Loucy (cell line): ENCODE measurements at regions not wholly inside any gene's neighbourhood (a gene's known extent, or its start where the extent isn't known, plus 50 kb on each side); places are given as distances from the start of the nearest gene placed in this dataset.

ENCODE experiments used
- H2AFZ ChIP-seq: fragments of 200-600 bp; sonication (generic); 2 replicates; pipeline ENCODE4 v1.6.0; 2016; ENCODE audit warnings: antibody characterized with exemption, mild to moderate bottlenecking, low read length, moderate library complexity
- H3F3A ChIP-seq: fragments of 200-600 bp; 2 replicates; pipeline ENCODE4 v1.6.0; 2016; ENCODE audit warnings: antibody characterized with exemption, low read depth, mild to moderate bottlenecking
- H3K27me3 ChIP-seq: fragments of 200-600 bp; sonication (generic); 2 replicates; pipeline ENCODE4 v1.6.1; 2014; ENCODE audit warnings: low read length, mild to moderate bottlenecking; ENCODE audit not compliant: insufficient read depth, poor library complexity, severe bottlenecking
- H3K36me3 ChIP-seq: fragments of 200-600 bp; sonication (generic); 2 replicates; pipeline ENCODE4 v1.6.1; 2016; ENCODE audit warnings: low read length; ENCODE audit not compliant: insufficient read depth
- H3K4me1 ChIP-seq: fragments of 200-600 bp; sonication (generic); 2 replicates; pipeline ENCODE4 v1.5.1; 2014; ENCODE audit warnings: low read length, mild to moderate bottlenecking; ENCODE audit not compliant: insufficient read depth, poor library complexity, severe bottlenecking
- H3K4me2 ChIP-seq: fragments of 200-600 bp; sonication (generic); 2 replicates; pipeline ENCODE4 v1.6.0; 2014; ENCODE audit warnings: antibody characterized with exemption, low read length, low read depth, mild to moderate bottlenecking; ENCODE audit not compliant: poor library complexity, severe bottlenecking
- H3K4me3 ChIP-seq: fragments of 200-600 bp; sonication (generic); 2 replicates; pipeline ENCODE4 v1.5.1; 2014; ENCODE audit warnings: low read length, mild to moderate bottlenecking, mixed read lengths; ENCODE audit not compliant: poor library complexity, severe bottlenecking
- H3K79me2 ChIP-seq: fragments of 200-600 bp; sonication (generic); 2 replicates; pipeline ENCODE4 v1.6.1; 2014; ENCODE audit warnings: low read length; ENCODE audit not compliant: insufficient read depth
- H3K9ac ChIP-seq: fragments of 200-600 bp; sonication (generic); 2 replicates; pipeline ENCODE4 v1.6.0; 2014; ENCODE audit warnings: mild to moderate bottlenecking, low read depth, low read length, moderate library complexity; ENCODE audit not compliant: poor library complexity, severe bottlenecking
- H3K9me2 ChIP-seq: fragments of 200-600 bp; sonication (generic); replicated peaks from 2 replicates; pipeline ENCODE4 v1.6.1; 2016; ENCODE audit warnings: low read depth, low read length, mixed read lengths
- H3K9me3 ChIP-seq: fragments of 200-600 bp; sonication (generic); 2 replicates; pipeline ENCODE4 v1.6.1; 2014; ENCODE audit warnings: mild to moderate bottlenecking, antibody characterized with exemption, low read length, low read depth; ENCODE audit not compliant: insufficient read depth
- H4K20me1 ChIP-seq: fragments of 200-600 bp; sonication (generic); 2 replicates; pipeline ENCODE4 v1.6.0; 2014; ENCODE audit warnings: antibody characterized with exemption, low read length, mild to moderate bottlenecking; ENCODE audit not compliant: insufficient read depth, poor library complexity, severe bottlenecking
- CTCF ChIP-seq: fragments of 200-600 bp; sonication (generic); conservative IDR thresholded peaks from 2 replicates; pipeline ENCODE4 v1.5.1; 2014; ENCODE audit warnings: mild to moderate bottlenecking, antibody characterized with exemption, low read length
- EZH2phosphoT487 ChIP-seq: fragments of 200-600 bp; IDR thresholded peaks from 2 replicates; pipeline ENCODE4 v1.6.1; 2018; ENCODE audit warnings: antibody characterized with exemption, mild to moderate bottlenecking, moderate library complexity, borderline replicate concordance

- no peaks in the 10 kb centered on the region for H3K9me3 ChIP-seq
- H3K4me3 ChIP-seq = no peak overlapping the region
- no peaks in the 10 kb centered on the region for H3K79me2 ChIP-seq
- H3K4me2 ChIP-seq = no peak overlapping the region
- no peaks in the 10 kb centered on the region for H3F3A ChIP-seq
- no peak for TF ChIP-seq CTCF
- TF ChIP-seq EZH2phosphoT487 = no peak
- no peaks in the 10 kb centered on the region for H4K20me1 ChIP-seq
- no peaks in the 10 kb centered on the region for H3K36me3 ChIP-seq
- H3K27me3 ChIP-seq = no peaks in the 10 kb centered on the region
- no peaks in the 10 kb centered on the region for H3K9me2 ChIP-seq
- no peak overlapping the region for H2AFZ ChIP-seq
- no peak overlapping the region for H3K9ac ChIP-seq
- H3K4me1 ChIP-seq = no peaks in the 10 kb centered on the region
These were observed 244.4 kb upstream of the FBXL7 start for GRCh38 chr5:15255576-15255975.

- H3K4me1 ChIP-seq = no peaks in the 10 kb centered on the region
- no peaks in the 10 kb centered on the region for H3K9me3 ChIP-seq
- no peaks in the 10 kb centered on the region for H3K79me2 ChIP-seq
- no peaks in the 10 kb centered on the region for H3F3A ChIP-seq
- no peak overlapping the region for H3K9ac ChIP-seq
- H3K36me3 ChIP-seq = no peaks in the 10 kb centered on the region
- no peak overlapping the region for H3K4me3 ChIP-seq
- no peaks in the 10 kb centered on the region for H4K20me1 ChIP-seq
- H3K9me2 ChIP-seq = no peaks in the 10 kb centered on the region
- no peaks in the 10 kb centered on the region for H3K27me3 ChIP-seq
- H3K4me2 ChIP-seq = no peak overlapping the region
- TF ChIP-seq EZH2phosphoT487 = no peak
- no peak for TF ChIP-seq CTCF
- H2AFZ ChIP-seq = no peak overlapping the region
These were observed 245.4 kb upstream of the FBXL7 start for GRCh38 chr5:15254607-15255006.

GRCh38 chr5:15252331-15252730 is 247.6 kb upstream of the FBXL7 start:
- Histone ChIP-seq H3K9ac (no peak overlapping the region), H3K4me2 (no peak overlapping the region), H4K20me1 (no peaks in the 10 kb centered on the region), H3K9me3 (no peaks in the 10 kb centered on the region), H3K27me3 (no peaks in the 10 kb centered on the region), H3K4me3 (no peak overlapping the region), H2AFZ (no peak overlapping the region), H3K9me2 (no peaks in the 10 kb centered on the region), H3F3A (no peaks in the 10 kb centered on the region), H3K36me3 (no peaks in the 10 kb centered on the region), H3K4me1 (no peaks in the 10 kb centered on the region), H3K79me2 (no peaks in the 10 kb centered on the region)
- no peak for TF ChIP-seq EZH2phosphoT487
- no peak for TF ChIP-seq CTCF
